NOMO-1 treated with dmso at 0.1 percent for 144 hours (cell line): ENCODE measurements at regions not wholly inside any gene's neighbourhood (a gene's known extent, or its start where the extent isn't known, plus 50 kb on each side); places are given as distances from the start of the nearest gene placed in this dataset.

Experiments used
- DNase-seq: peaks from one replicate; lab custom pipeline; 2025; ENCODE audit not compliant: unreplicated experiment; lab: John Stamatoyannopoulos, UW

DNA sequence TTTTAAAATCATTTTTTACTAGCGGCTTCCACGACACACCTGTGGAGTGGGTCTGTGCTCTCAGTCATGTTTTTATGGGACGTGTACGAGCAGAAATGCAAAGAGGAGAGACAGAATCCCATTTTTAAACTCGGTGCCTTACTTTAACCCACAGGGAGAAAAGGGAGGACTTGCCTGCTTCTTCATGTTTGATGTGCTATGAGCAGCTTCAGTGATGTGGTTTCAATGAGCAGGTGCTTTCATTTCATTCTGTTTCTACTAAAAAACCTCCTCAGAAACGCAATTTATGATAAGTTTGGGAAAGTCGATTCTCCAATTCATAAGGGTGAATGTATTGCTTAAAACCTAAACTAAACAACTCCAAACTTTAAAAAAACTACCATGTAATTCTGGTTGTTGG lies 537.2 kb downstream of the GATA3 start:
- no peak for DNase-seq

GRCh38 chr10:8594176-8594575 lies 539.7 kb downstream of the GATA3 start:
- no peak for DNase-seq

DNA sequence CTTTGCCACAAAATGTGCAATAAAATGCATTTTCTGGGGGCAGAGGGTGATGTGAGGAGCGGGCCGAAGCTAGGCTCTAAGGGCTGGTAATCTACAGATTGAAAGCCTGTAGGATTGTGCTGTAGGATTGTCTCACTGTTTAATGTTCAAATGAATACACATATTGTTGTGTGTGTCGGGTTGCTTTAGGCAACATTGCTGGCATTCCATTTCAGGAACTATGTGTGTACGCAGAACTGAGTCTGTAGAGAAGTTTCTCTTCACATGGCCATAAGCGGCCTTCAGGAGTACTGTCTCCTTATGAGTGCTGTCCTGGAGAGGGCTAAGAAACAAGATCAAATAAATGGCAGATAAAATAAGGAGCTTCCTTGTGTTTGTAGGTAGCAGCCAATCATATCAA lies 540.2 kb downstream of the GATA3 start:
- DNase-seq: no peak

DNA sequence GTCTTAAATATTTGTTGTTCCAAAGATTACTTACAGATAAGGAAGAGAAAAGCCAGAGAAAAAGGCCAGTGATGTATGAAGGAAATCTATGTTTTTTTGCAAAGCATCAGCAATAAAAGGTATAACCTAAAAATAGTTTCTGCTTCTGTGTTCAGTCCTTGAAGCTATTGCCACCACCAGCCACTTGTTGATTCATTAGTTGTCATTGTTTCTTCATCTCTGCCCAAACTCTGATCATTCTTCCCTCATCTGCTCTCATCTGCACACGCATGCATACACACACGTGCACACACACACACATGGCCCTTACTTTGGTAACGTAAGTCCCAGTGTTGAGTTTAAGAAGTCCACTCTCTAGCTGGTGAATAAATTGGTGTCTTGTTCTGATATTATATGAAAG lies 540.7 kb downstream of the GATA3 start:
- DNase-seq: no peak

DNA sequence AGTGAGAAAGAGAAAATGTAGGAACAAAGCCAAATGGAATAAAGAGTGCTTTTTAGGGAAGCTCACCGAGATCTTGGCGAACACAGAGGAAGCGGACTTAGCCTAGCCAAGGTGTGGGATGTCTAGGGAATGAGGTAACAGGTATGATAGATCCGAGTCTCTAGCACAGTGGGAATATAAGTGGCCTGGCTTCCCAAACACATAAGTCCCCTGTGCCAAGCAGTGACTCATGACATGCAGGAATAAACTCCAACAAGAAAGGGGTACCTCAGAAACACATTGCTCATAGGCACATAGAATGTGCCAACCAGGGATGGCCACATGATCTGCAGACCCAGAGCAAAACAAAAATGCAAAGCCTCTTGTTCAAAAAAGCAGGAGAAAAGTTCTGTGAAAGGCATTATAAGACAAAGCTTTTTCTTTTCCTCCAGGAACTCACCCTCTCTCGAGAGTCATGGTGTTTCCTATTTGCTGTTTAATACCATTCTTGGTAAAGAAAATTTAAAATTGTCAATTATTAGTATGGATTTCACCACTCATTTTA lies 542.5 kb downstream of the GATA3 start:
- no peak for DNase-seq

- no peak for DNase-seq
These were observed 545.7 kb downstream of the GATA3 start for GRCh38 chr10:8600192-8600591.

DNA sequence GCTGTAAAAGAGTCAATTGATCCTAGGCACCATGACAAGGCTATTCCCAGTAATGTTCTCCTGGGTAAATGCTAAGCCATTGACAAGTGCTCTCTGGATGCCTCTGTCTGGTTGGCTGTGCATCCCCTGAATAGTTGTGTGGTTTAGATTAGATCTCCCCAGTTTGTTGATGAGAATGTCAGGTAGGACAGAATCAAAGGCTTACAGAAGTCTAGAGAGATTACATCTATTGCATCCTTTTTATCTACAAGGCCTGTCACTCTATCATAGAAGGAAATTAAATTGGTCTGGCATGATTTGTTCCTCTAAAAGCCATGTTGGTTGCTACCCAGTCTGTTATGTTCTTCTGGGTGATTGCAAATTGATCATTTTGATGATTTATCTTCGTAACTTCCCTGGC lies 548.3 kb downstream of the GATA3 start:
- no peak for DNase-seq

GRCh38 chr10:8614054-8614565 lies 559.6 kb downstream of the GATA3 start:
- DNase-seq: no peak

DNA sequence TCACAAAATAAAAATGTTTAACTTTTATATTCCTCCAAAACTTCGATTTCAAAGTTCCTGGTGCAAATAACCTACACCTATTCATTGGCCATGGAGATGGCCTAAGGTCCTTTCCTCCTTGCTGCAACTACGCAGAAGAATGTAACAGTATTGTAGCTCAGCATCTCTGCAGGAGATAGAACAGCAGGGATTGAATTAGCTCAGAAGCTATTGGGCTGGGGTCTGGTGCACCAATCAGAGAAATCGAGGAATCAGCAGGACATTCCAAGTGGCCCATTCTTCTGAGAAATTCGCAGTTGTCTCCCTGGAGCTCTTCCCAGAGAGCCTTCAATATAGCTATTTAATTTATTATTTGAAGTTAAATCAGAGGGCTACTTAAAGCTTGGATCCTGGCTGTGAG lies 560.6 kb downstream of the GATA3 start:
- DNase-seq: no peak

DNA sequence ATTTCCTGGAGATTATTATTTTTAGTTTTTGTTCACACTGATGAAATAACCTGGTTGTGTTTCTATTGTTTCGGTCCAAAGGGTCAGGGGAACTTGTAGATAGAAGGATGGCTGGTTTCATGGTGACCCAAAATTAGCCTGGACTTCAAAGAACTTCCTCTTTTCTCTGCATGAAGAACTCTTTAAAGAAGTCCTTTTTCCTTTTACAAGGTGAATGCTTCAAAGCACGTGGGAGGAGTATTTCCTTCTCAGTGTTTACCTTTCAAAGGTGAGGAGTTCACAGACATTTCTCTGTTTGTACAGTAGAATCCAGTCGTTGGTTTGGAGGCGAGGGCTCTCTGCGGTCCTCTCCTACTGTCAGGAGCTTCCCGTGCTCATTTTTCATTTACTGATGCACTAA lies 561.7 kb downstream of the GATA3 start:
- DNase-seq: no peak

DNA sequence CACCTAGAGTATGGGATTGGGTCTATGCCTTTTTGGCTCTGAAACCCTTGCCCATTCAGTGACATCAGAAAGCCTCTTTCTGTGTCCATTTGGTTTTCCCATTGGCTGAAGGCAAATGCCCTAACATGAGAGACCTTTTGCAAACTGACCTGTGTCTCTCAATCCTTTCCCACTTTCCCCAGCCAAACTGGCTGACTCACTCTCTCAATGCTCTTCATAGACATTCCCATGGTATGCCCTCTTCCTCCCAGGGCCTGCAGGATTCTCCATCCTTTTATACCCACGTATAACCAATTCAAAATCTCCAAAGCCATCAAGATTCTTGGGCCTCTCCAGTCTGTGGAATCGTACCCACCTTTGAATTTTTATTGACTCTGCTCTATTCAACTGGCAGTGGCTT lies 563.3 kb downstream of the GATA3 start:
- no peak for DNase-seq

DNA sequence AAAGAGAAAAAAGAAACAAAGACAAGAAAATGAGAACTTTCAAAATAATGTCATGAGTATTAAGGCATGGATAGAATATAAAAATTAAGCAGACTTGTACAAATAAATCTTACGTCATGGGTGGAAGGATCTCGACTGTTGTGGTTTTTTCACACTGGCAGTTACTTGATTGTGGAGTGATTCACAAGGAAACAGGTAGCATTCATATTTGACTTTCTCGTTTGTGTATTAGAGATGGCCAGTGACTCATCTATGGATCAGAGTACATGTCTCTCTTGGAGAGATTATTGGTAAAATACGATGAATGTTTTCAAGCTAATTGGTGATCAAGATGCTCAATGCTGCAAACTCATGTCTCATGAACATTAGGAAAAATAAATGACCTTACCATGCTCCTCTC lies 564.3 kb downstream of the GATA3 start:
- DNase-seq: no peak

DNA sequence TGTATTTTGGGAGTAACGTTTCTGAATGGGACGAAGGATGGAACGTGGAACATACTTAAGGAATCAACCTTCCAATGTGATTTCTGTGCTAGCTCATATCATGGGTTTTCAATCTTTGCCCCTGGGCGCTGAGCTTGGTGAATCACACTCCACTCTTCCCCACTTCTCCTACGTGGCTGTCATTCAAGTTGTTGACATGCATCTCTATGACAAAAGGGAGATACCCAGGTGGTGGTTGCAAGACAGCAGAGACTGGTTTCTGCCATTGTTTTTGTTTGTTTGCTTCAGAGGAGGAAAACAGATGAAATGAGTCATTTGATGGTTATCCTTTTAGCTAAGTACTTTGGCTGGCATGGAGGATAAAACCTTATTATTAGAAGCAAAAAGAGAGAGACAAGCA lies 573.9 kb downstream of the GATA3 start:
- no peak for DNase-seq

GRCh38 chr10:8633909-8634308 lies 579.4 kb downstream of the GATA3 start:
- no peak for DNase-seq

DNA sequence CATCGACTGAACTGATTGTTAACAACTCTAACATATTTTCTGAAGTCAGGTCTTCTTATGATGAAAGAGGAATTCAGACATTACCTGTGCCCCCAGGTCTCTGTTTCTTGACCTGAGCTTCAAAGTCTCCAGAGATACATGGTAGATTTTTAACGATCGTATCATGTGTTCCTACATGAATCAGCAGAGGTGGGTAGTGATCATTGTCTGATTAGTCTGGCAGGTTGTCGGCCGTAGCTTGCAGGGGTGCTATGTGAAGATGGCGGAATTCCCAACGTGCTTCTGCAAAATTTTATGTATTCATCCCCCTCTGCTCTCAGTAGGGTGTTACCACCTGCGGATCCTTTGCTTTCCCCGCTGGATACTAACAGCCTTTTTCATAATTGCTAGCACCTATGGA lies 581.9 kb downstream of the GATA3 start:
- no peak for DNase-seq

- no peak for DNase-seq
These were observed 583.2 kb downstream of the GATA3 start for GRCh38 chr10:8637640-8638039.

GRCh38 chr10:8638088-8638672 lies 583.7 kb downstream of the GATA3 start:
- no peak for DNase-seq

DNA sequence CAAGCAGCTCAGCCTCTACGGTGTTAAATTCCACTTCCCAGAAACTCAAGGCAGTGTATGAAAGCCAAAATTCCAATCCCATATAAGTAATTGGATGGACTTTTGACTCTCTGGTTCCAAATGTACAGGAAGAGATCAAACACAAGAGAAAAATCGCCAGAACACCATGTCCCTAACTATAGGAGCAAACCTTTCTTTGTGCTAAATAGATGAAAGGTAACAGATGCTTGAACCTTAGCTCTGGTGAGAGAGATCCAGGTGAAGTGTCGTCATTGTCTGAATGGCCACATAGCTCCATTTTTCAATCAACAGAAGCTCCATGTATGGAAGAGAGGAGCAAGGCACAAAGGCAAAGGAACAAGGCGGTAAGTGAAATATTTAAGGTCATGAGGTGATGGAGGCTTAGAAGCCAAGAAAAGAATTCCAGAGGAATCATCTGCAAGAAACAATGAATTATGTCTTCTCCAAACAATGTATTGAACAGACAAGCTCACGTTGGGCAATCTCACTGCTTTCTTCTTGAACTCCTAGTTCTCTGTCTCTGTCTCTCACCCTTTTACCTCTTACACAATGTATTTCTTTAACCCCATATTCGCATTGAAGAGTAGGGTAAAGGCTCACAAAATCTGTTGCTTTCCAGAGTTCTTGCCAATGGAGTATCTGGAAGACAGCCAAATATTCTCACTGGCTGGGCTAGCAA lies 585.1 kb downstream of the GATA3 start:
- no peak for DNase-seq

DNA sequence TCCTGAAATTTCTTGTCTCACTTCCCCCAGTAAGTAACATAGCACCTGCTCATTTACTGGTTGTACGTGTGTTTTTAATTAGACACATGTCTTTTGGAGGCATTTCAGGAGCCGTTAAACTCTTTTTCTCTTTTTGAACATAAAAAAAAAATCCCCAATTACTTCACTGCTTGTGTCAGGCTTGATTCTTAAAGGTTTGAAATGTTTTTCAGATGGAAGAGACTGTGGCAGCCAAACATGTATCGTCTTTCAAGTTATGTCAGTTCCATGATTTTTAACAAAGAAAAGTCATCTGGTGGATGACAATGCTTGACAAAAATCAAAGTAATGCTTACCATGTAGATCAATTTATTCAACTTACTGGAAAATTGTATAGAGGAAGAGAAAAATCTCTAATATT lies 585.8 kb downstream of the GATA3 start:
- DNase-seq: no peak

- DNase-seq: no peak
These were observed 586.4 kb downstream of the GATA3 start for GRCh38 chr10:8640878-8641277.

DNA sequence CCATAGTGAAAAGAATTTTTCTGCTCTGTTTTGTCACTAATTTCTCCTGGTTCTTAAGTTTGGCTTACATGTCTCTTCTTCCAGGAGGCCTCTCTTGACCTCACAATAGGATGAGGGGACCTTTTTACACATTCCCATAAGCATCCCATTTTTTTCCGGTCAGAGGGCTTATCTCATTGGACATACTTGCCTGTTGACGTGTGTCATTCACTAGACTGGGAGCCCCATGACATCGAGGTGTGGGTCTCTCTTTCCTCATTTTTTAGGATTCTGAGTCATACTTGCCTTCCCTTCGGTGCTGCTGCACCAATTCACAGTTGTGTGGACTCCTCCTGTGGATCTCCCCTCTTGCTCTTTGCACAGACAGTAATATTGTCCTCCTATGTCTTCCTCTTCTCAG lies 601.8 kb downstream of the GATA3 start:
- no peak for DNase-seq

- no peak for DNase-seq
These were observed 605.5 kb downstream of the GATA3 start for GRCh38 chr10:8659982-8660381.

DNA sequence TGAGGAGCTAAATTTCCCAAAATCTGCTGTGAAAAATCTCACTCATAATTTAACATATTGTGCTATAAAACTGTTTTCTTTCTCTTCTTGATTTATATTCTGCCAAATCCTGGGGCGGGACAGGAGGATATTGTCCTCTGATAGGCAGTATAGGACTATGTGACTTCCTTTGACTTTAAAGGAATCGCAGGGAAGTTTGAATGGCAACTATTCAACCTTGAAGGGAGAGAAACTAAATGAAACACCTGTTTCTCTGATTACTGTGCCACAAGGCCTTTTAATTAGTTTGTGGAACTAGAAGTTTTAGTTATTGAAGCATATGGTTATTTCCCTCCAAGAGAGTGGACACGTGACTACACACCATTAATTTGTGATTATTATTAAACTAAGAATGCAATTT lies 607.4 kb downstream of the GATA3 start:
- no peak for DNase-seq
